GM12864 (cell line): ENCODE measurements at regions not wholly inside any gene's neighbourhood (a gene's known extent, or its start where the extent isn't known, plus 50 kb on each side); places are given as distances from the start of the nearest gene placed in this dataset.

ENCODE experiments used
- DNase-seq: peaks from one replicate; pipeline ENCODE4 v3.0.0-alpha.2; 2011; ENCODE audit warnings: low read depth
- H3K4me3 ChIP-seq: 2 replicates; pipeline ENCODE4 v1.5.1; 2011; ENCODE audit warnings: mild to moderate bottlenecking, low read depth, low read length, control low read depth
- CTCF ChIP-seq: IDR thresholded peaks from 2 replicates; pipeline ENCODE4 v1.5.1; 2011; ENCODE audit warnings: low read depth, mild to moderate bottlenecking, moderate library complexity, low read length, control low read depth, inconsistent platforms; ENCODE audit errors: missing control alignments

GRCh38 chr4:145387079-145387478 lies 94.6 kb upstream of the SMAD1 start:
- no peak for DNase-seq
- no peak overlapping the region for H3K4me3 ChIP-seq
- TF ChIP-seq CTCF, result no peak

GRCh38 chr4:145381163-145381562 lies 100.5 kb upstream of the SMAD1 start:
- no peak for TF ChIP-seq CTCF

GRCh38 chr4:145380123-145380522 lies 101.5 kb upstream of the SMAD1 start:
- no peak for TF ChIP-seq CTCF
- no peak for DNase-seq
- H3K4me3 ChIP-seq, result no peak overlapping the region

More at GRCh38 chr4:145381163-145381562, 100.5 kb upstream of the SMAD1 start:
- no peak overlapping the region for H3K4me3 ChIP-seq
- no peak for DNase-seq

- no peak for DNase-seq
- TF ChIP-seq CTCF, result no peak
- H3K4me3 ChIP-seq, result no peak overlapping the region
Measured at GRCh38 chr4:145375416-145375815, 106.2 kb upstream of the SMAD1 start.

- TF ChIP-seq CTCF, result no peak
- no peak for DNase-seq
Measured at GRCh38 chr4:145352438-145353145, 129.1 kb upstream of the SMAD1 start.

GRCh38 chr4:145351922-145352321 lies 129.7 kb upstream of the SMAD1 start:
- H3K4me3 ChIP-seq, result no peak overlapping the region
- no peak for TF ChIP-seq CTCF
- DNase-seq, result no peak

More at GRCh38 chr4:145352438-145353145, 129.1 kb upstream of the SMAD1 start:
- no peak overlapping the region for H3K4me3 ChIP-seq

- no peak for TF ChIP-seq CTCF
- H3K4me3 ChIP-seq, result no peak overlapping the region
- no peak for DNase-seq
Measured at GRCh38 chr4:145351162-145351561, 130.5 kb upstream of the SMAD1 start.
